GM19193 (cell line): ENCODE measurements at regions not wholly inside any gene's neighbourhood (a gene's known extent, or its start where the extent isn't known, plus 50 kb on each side); places are given as distances from the start of the nearest gene placed in this dataset.

Source experiments
- POLR2A ChIP-seq: IDR thresholded peaks from 4 replicates; pipeline ENCODE4 v1.6.1; 2011; ENCODE audit not compliant: insufficient read depth, insufficient read length; ENCODE audit errors: extremely low read depth

GRCh38 chr2:129813404-129813803 lies 166.1 kb upstream of the RAB6C start:
- no peak for TF ChIP-seq POLR2A

- TF ChIP-seq POLR2A: no peak
Measured at GRCh38 chr2:129816813-129817574, 162.5 kb upstream of the RAB6C start.

- TF ChIP-seq POLR2A: no peak
Measured at GRCh38 chr2:129819855-129820254, 159.6 kb upstream of the RAB6C start.

GRCh38 chr2:129820908-129821307 lies 158.6 kb upstream of the RAB6C start:
- TF ChIP-seq POLR2A: no peak

GRCh38 chr2:129821445-129821844 lies 158.0 kb upstream of the RAB6C start:
- no peak for TF ChIP-seq POLR2A

- TF ChIP-seq POLR2A: no peak
Measured at GRCh38 chr2:129823044-129823443, 156.4 kb upstream of the RAB6C start.

GRCh38 chr2:129827311-129828090 lies 152.0 kb upstream of the RAB6C start:
- no peak for TF ChIP-seq POLR2A

GRCh38 chr2:129828792-129829191 lies 150.7 kb upstream of the RAB6C start:
- TF ChIP-seq POLR2A: no peak

GRCh38 chr2:129829588-129829987 lies 149.9 kb upstream of the RAB6C start:
- no peak for TF ChIP-seq POLR2A

GRCh38 chr2:129831018-129831417 lies 148.4 kb upstream of the RAB6C start:
- no peak for TF ChIP-seq POLR2A

GRCh38 chr2:129847043-129847442 lies 132.4 kb upstream of the RAB6C start:
- TF ChIP-seq POLR2A: no peak

- TF ChIP-seq POLR2A: no peak
Measured at GRCh38 chr2:129849559-129850160, 129.8 kb upstream of the RAB6C start.

- TF ChIP-seq POLR2A: no peak
Measured at GRCh38 chr2:129857200-129857599, 122.3 kb upstream of the RAB6C start.

GRCh38 chr2:129859175-129859574 lies 120.3 kb upstream of the RAB6C start:
- TF ChIP-seq POLR2A: no peak

GRCh38 chr2:129860088-129860487 lies 119.4 kb upstream of the RAB6C start:
- TF ChIP-seq POLR2A: no peak
